ENCODE measurements at regions not wholly inside any gene's neighbourhood (a gene's known extent, or its start where the extent isn't known, plus 50 kb on each side); places are given as distances from the start of the nearest gene placed in this dataset.

DNA sequence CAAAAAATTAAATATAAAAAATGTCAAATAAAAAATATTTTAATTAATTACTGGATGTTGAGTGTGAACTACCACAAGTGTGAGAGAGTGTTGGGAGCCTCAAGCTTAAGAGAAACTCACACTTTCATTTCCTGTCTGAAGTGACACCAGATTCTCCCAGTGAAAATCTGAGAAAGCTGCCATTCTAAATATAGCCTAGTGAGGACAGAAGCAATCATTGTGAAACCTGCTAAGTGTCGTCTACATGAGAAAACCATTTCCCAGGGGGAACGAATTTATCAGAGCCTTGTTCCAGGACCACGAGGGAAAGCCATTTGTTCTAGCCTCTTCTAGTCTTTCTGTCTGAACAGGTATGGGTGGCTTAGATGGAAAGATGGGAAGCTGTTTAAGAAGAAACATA lies 329.3 kb upstream of the PRMT6 start:
- no peak for DNase-seq

DNA sequence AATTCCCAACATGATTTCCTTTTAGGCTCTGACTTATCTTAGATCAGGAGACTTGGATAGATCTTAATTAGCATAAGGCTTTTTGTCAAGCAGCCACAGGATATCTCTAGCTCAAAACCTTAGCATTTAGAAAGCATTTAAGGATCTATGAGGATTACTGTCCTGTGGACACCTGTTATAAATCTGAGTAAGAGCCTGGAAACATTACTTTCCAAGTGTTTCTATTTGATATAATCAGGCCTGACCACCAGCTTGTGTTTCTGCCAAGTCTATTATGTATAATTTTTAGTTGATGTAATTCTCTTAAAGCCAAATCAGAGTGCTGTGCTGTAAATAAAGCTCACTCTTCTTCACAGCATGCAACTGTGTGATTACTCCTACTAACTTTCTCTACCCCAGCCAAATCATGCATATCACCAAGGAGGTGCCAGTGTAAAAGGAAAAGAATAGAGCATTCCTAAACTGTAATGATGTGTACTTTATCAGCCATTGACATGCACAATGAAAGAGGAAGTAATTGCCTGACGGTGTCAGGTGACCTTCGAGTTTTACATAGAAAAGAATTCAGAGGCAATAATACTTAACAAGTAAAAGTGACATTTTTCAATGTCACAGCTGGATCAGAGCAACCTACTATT lies 309.9 kb upstream of the PRMT6 start:
- no peak for DNase-seq

DNA sequence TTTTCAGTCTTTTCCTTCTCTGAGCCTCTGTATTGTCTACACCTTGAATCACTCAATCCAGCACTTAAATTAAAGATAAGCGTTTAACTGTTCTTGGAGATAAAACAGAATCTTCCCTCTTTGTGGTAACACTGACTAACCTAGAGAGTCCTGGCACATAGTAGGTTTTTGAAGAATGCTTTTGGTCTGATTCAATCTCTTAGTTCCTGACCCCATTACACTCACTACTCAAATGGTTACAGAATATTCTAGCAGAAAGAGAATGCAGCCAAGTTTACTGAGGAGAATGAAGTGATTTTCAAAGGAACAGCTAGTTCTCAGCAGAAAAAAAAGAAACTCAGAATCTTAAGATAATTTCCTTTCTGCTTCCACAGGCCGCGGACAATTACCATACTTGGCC lies 309.2 kb upstream of the PRMT6 start:
- no peak for DNase-seq

DNA sequence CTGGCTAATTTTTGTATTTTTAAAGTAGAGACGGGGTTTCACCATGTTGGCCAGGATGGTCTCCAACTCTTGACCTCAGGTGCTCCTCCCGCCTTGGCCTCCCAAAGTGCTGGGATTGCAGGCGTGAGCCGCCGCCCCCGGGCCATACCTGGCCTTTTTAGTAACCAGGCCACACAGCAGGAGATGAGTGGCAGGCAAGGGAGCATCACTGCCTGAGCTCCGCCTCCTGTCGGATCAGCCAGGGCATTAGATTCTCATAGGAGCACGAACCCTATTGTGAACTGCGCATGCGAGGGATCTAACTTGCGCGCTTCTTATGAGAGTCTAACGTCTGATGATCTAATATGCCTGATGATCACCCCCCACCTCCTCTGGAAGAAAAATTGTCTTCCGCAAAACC lies 308.7 kb upstream of the PRMT6 start:
- DNase-seq: no peak

DNA sequence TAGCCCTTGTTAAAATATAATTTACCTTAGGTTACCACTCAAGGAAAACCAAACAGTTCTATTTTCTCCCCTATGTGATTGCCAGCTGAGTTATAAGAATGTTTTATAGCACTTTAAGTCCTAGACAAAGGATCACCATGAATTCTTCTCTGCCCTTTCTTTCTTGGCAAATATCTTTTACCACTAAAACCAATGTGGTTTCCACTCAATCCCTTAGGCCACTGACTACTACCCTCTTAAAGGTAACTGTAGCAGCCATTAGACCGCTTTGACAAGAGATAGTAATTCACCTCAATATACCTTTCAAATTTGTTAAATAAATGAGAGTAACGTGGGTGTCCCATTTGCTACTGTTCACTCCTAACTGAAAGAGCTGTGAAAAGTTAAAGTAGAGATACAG lies 307.9 kb upstream of the PRMT6 start:
- no peak for DNase-seq

DNA sequence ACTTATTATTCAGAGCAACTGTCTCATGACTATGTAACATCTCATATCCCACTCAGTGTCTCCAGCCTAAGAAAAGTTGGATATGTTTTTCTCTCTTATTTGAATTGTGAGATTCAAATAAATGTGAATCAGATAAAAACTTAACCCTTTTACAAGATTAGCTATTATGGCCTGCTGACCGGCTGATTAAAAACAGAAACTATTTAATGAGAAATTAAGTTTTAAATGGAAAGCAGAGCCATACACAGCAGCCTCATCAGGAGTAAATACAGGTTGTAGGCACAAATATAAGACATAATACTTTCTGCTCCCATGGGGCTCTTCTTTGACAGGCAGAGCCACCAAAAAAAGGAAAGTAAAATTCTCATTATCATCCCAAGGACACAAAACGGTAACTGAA lies 307.0 kb upstream of the PRMT6 start:
- DNase-seq: no peak

DNA sequence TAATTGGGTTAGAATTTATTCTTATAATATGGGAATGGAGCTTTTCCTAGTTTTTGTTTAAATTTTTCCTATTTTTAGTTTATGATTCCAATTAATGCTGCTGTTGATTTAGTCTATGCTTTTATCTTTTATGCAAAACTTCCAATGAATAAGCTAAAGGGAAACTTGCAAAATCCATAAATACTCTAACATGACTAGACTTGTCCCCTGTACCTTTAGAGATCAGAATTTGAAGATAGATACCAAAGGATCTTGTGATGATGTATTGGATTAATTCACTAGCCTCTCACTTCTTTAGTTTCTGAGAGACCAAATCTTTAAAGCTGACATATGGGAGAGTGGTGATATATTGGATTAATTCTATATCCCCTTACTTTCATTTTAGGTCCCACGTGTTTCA lies 306.6 kb upstream of the PRMT6 start:
- DNase-seq: no peak

DNA sequence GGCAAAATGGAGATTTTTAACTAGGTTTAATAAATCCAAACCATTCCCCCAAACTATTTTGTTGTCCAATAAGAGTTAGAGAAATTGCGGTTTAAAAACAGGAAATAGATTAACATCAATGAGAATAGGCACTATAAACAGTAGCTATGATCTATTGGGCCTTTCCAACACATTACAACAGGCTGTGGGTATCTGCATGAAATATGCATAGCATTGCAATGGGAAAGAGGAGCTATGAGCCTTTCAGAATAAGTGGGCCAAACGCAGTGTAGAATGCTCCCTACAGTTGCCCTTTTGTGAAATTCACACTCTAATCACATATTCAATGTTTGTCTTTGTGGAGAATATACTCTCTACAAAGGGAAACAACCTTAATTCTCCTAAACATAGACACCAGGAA lies 305.5 kb upstream of the PRMT6 start:
- DNase-seq: no peak

DNA sequence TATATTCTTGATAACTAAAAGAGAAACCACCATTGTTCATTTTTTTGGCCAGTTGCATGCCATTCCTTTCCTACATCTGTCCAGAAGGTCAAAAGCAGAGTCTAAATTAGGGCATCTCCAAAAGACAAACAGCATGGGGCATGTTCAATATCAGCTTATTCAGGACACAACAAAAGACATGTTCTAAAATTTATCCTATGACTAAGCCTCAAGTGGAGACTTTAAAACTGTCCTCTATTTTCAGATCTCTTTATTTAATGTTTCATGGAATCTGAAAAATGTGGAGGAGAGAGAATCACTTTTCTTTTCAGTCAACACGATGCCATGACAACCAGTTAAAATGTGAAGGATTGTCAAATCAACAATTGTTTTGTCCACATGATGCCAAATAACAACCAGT lies 303.4 kb upstream of the PRMT6 start:
- no peak for DNase-seq

DNA sequence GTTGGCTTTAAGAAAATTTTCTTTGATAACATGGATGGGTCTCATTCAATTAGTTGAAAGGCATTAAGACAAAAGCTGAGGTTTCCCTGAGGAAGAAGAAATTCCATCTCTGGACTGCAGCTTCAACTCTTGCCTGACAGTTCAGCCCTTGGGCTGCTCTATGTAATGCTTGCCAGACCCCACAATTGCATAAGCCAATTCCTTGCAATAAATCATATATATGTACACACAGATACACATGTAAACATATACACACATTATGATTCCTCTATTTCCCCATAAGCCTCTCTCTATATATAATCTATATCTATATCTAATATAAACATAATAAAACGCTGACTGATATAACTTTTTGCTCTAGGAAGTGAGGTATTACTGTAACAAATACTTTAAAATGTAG lies 301.5 kb upstream of the PRMT6 start:
- DNase-seq: no peak

DNA sequence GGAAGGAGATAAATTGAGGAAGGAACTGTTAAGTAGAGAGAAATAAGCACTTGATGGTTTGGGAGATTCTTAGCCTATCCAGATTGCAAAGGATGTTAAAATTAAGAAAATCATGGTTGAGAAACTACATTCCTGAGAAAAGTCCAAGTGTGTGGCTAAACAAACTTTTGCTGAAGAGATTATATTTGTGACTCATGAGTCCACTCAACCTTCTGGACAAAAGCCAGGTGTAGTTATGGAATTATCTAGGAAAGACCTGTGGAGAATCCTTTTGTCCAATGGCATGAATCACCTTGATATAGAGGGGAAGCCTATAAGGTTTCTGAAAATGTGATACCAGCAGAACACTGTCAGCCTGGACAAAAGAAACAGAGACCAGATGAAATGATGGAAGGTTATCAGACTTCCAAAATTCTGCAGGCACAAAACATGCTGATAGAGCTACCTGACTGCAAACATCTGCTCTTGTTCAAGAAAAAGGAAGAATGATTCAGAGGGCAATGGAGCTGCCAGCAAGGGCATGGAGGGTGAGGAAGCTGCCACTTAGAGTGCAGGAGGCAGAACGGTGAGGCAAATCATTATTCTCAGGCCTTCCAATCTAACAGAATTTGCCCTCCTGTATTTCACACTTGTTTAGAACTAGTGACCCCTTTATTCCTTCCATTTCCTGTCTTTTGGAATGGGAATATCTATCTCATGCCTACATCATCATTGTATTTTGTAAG lies 300.6 kb upstream of the PRMT6 start:
- no peak for DNase-seq

DNA sequence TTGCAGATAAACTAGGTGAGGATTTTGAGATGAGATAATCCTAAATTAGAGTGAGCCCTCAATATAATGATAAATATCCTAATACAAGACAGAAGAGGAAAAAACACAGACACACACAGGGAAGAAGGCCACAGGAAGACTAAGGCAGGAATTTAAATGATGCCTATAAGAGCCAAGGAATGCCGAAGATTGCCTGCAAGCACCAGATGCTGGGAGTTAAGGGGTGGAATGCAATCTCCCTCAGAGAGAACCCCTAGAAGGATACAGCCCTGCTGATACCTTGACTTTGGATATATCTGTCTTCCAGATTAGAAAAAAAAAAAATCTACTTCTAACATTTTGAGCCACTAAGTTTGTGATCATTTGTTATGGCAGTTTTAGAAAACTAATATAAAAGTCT lies 299.7 kb upstream of the PRMT6 start:
- DNase-seq: no peak

DNA sequence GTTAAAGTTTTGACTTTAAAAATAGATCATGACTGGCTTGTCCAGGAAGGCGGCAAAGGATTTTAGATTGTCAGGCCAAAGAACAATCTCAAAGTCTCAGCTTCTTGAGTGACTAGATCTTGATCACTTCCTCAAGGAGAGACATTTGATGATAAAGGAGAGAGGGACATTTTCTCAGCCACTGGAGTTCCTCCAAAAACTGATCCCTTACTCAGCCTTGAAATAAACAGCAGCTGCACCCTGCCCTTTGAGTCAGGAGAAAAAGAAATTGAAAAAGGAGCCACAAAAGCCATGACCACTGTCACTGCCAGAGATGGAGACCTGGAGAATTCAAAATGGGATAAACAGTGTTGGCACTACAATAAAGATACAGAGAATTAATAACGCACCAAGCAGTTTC lies 288.4 kb upstream of the PRMT6 start:
- DNase-seq: no peak

DNA sequence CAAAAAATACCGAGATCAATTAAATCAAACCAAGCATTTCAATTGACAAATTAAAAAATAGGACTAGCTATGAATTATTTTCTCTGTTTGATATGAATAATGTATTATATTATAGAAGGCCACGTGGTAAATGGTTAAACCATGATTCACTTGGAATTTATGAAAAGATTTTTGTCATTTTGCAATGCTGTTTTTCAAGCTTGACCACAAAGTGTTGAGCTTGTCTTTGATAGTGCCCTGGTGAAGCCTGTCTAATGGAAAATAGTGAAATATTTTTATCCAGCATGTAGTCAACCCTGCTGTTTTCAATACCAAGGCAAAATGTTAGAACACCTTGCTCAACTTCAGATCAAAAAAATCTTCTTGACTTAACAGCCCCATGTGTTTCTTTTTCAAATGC lies 288.0 kb upstream of the PRMT6 start:
- no peak for DNase-seq

DNA sequence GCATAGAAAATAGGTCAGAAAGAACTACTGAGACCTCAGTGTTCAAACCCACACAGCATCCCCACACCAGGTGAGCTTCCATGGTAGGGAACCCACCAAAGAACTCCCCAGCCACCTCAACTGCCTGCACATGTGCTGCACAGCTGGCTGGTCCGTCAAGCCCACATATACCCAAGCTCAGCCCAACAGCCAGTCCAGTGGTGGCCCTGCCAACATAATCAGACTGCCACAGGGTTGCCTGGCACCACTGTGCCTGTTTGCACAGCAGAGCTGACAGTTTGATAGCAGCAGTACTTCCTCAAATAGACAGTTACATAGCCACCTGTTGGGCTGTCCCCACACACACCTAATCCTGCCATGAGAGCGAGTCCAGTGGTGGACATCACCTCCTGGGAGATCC lies 283.3 kb upstream of the PRMT6 start:
- DNase-seq: no peak

DNA sequence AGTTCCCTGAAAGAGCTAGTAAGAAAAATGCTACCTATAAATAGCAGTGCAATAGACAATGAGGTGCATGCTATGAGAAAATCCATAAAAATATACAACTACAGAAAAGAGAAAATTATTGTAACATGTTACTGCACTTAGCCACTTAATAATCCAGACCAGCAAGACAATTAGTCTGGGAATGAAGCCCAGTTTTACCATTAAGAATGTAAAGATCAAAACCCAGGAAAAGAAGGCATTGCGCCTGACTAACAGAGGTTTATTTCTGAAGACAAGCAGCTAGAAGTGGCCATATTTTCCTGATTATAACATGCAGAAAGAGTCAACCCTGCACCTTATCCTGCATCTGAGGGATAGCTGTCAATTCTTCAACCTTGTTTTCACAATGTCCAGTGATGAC lies 276.4 kb upstream of the PRMT6 start:
- no peak for DNase-seq

DNA sequence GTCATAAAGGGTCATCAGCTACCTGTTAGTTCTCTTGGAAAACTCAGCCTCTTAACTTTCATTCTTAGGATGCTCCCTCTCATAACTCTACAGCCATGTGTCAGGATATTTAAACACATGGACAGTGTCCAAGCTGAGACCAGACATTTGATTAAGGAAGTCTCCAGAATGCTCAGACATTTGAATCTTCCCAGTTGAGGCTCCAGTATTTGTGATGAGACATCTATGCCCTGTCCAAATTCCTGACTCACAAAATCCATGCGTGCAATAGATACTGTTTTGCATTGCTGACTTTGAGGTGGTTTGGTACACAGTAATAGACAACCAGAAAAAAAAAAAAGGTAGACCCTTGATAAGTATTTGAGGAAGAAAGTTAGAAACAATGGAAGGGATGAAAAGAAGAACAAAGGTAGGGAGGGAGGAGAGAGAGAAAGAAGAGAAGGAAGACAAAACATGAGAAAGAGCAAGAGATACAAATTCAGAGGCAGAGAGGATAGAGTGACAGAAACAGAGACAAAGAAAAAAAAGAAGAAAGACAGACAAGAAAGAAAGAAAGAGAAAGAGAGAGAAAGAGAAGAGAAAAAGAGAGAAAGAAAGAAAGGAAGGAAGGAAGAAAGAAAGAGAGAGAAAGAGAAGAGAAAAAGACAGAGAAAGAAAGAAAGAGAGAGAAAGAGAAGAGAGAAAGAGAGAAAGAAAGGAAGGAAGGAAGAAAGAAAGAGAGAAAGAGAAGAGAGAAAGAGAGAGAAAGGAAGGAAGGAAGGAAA lies 275.5 kb upstream of the PRMT6 start:
- DNase-seq: no peak

DNA sequence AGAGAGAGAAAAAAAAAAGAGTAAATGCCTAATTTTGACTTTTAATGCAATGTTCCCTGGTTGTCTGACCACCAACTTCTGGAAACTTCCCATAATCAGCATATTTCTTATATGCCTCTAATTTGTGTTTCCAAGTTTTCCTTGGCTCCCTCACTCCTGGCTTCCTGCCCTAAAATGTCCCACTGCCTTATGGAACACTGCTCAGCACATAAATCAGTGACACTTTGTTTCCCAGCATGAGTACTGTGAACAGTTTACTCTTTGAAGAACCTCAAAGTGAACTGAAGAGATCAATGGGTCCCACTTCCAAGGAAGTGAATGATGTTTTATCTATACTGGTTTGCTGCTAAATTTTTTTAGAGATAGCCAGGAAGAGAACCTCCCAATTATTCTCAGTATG lies 271.3 kb upstream of the PRMT6 start:
- DNase-seq: no peak

DNA sequence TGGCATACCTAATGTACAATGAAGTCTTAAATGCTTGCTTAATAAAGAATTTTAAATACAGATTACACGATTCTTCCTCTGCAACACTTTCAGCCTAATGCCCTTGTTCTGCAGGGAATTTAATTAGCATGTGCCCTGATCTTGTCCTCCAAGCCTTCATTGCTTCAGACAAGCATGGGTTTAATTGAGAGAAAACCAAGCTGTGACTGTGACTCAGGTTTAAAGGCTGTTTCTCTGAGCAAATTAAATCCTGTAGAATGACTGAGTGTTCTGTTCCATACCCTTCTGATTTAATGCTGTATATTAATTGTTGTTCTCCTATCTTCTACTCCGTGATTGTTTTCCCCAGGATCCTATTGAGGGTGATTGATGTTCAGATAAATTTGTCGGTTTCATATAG lies 269.0 kb upstream of the PRMT6 start:
- no peak for DNase-seq

DNA sequence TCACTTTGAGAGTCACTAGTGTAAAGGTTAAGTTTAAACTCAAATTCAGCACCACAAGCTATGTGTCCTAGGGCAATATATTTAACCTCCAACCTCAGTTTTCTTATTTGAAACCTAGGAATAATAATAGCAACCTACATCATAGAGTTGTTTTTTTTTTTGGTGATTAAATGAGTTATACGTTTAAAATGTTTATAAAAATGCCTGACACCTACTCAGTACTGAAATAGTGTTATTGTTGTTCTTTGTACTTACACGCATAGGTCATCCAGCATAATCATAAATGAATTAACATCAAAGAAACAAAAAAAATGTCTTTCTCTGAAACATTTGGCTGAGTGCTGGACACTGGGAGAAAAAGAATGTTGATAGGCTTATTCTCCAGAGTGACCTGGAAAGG lies 266.8 kb upstream of the PRMT6 start:
- no peak for DNase-seq

DNA sequence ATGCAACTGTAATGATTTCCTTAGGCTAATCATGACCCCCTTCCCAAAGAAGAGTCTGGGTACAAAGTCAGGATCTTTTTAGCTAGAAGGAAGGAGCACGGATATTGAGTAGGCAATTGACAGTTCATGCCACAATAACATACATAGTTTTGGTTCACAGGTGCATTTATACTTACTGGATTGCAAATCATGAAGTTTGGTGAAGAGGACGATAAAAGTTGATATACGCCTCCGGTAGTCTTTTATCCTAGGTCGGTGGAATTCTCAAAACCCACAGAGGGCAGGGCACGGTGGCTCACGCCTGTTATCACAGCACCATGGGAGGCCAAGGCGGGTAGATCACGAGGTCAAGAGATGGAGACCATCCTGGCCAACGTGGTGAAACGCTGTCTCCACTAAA lies 265.4 kb upstream of the PRMT6 start:
- DNase-seq: no peak

DNA sequence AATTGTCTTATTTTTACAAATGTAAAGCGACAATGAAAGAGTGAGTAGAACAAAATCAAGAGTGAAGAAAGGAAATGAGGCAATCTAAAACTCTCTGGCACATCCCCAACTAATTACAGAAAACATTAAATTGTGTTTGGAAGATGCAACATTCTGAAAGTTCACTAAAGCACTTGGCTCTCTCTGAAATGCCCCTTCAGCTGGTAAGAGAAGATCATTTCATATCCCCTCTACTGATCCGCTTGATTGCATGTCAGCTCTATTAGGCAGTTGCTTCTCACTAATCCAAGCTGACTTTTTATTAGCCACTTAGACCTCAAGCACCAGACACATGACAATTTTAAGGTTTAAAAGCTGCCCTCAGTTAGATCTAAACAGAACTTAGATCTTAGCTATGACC lies 262.8 kb upstream of the PRMT6 start:
- DNase-seq: no peak

DNA sequence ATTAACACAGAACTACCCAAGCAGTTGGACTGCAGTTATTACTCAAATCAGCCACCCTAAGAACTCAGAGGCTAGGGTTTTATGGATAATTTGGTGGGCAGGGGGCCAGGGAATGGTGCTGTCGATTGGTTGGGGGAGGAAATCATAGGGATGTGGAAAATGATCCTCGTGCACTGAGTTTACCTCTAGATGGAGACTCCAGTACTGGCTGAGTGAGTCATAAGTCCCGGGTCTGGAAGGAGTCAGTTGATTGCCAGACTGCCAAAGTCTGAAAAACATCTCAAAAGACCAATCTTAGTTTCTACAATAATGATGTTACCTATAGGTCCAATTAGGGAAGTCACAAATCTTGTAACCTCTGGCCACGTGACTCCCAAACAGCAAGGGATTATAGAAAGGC lies 257.5 kb upstream of the PRMT6 start:
- no peak for DNase-seq

DNA sequence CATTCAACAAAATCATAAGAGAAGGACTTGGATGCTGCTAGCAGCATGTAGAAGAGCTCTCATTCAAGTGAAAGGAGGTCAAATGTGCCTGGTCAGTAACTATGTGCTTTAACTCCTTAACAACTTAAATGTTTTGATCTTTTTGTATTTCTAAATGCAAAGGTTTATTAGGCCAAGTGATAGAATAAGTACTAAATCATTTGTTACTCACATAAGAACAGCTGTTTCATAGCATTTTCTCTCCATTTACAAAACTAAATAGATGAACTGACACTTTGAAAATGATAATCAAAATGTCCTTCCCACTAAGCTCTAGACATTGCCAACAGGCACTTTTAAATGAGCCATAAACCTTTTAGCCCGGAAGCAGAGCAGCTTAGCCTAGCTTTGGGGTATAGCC lies 254.3 kb upstream of the PRMT6 start:
- DNase-seq: no peak

DNA sequence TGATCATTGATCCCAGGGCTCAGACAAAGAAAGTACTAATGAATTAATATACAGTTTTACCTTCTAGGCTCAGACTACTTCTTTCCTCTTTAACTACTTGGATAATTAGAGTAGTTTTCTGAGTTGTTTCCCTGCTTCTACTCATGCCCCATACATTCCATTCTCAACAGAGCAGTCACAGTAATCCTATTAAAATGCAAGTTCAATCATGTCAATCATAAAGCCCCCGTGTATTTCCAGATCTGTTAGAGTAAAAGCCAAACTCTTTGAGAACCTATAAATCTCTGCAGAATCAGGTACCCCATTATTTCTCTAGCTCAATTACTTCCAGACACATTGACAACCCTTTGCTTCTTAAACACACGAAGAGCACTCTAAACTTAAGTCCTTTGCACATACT lies 242.1 kb upstream of the PRMT6 start:
- no peak for DNase-seq
